SU-DHL-6 (cell line): ENCODE measurements at regions not wholly inside any gene's neighbourhood (a gene's known extent, or its start where the extent isn't known, plus 50 kb on each side); places are given as distances from the start of the nearest gene placed in this dataset.

Experiments
- H2AFZ ChIP-seq: fragments of 200-600 bp; sonication (generic); 2 replicates; pipeline ENCODE4 v1.6.1; 2014; ENCODE audit warnings: low read depth, mild to moderate bottlenecking, moderate library complexity, mixed read lengths, antibody characterized with exemption, low read length; ENCODE audit not compliant: severe bottlenecking
- H3F3A ChIP-seq: fragments of 200-600 bp; shearing (Covaris generic); 2 replicates; pipeline ENCODE4 v1.6.0; 2016; ENCODE audit warnings: antibody characterized with exemption, mild to moderate bottlenecking; ENCODE audit not compliant: insufficient read depth
- H3K27ac ChIP-seq: fragments of 200-600 bp; sonication (generic); 2 replicates; pipeline ENCODE4 v1.5.1; 2016; ENCODE audit warnings: low read depth, mild to moderate bottlenecking, low read length, moderate library complexity, mixed read lengths
- H3K27me3 ChIP-seq: fragments of 200-600 bp; sonication (generic), shearing (Covaris generic); 2 replicates; pipeline ENCODE4 v1.6.0; 2014; ENCODE audit warnings: mild to moderate bottlenecking, low read length
- H3K36me3 ChIP-seq: fragments of 200-600 bp; sonication (generic); 2 replicates; pipeline ENCODE4 v1.6.1; 2014; ENCODE audit warnings: mild to moderate bottlenecking, low read length, mixed read lengths
- H3K4me2 ChIP-seq: fragments of 300-600, 200-600 bp; shearing (Covaris generic), sonication (generic); 2 replicates; pipeline ENCODE4 v1.6.0; 2014; ENCODE audit warnings: low read length, low read depth, mild to moderate bottlenecking; ENCODE audit not compliant: poor library complexity, severe bottlenecking
- H3K4me3 ChIP-seq: fragments of 200-600 bp; sonication (generic); 2 replicates; pipeline ENCODE4 v1.5.1; 2014; ENCODE audit warnings: antibody characterized with exemption, low read length, mild to moderate bottlenecking, mixed read lengths; ENCODE audit not compliant: insufficient read depth, poor library complexity, severe bottlenecking
- H3K79me2 ChIP-seq: fragments of 200-600 bp; sonication (generic); 2 replicates; pipeline ENCODE4 v1.6.1; 2014; ENCODE audit warnings: mild to moderate bottlenecking, low read length, moderate library complexity; ENCODE audit not compliant: insufficient read depth
- H3K9ac ChIP-seq: fragments of 200-600 bp; sonication (generic); 2 replicates; pipeline ENCODE4 v1.7.0; 2014; ENCODE audit warnings: mild to moderate bottlenecking, low read length
- H3K9me2 ChIP-seq: fragments of 200-600 bp; sonication (generic); replicated peaks from 2 replicates; pipeline ENCODE4 v1.6.1; 2014; ENCODE audit warnings: low read length; ENCODE audit not compliant: insufficient read depth
- H3K9me3 ChIP-seq: fragments of 200-600 bp; sonication (generic); 2 replicates; pipeline ENCODE4 v1.6.1; 2014; ENCODE audit warnings: low read length, mixed read lengths; ENCODE audit not compliant: insufficient read depth
- H4K20me1 ChIP-seq: fragments of 200-600 bp; sonication (generic); 2 replicates; pipeline ENCODE4 v1.6.1; 2014; ENCODE audit warnings: low read depth, mild to moderate bottlenecking, antibody characterized with exemption, low read length, moderate library complexity, mixed read lengths
- EZH2phosphoT487 ChIP-seq: fragments of 200-600 bp; sonication (generic), shearing (Covaris generic); conservative IDR thresholded peaks from 2 replicates; pipeline ENCODE4 v1.6.1; 2018; ENCODE audit warnings: mild to moderate bottlenecking, antibody characterized with exemption, low read length, moderate library complexity, mixed read lengths
- TF ChIP-seq, protein P1 (sequence below): fragments of 200-600 bp; sonication (generic); IDR thresholded peaks from one replicate; pipeline ENCODE4 v1.5.1; 2017; ENCODE audit warnings: antibody characterized with exemption, mild to moderate bottlenecking, low read length, moderate library complexity; ENCODE audit not compliant: insufficient read depth, poor library complexity, severe bottlenecking

DNA sequence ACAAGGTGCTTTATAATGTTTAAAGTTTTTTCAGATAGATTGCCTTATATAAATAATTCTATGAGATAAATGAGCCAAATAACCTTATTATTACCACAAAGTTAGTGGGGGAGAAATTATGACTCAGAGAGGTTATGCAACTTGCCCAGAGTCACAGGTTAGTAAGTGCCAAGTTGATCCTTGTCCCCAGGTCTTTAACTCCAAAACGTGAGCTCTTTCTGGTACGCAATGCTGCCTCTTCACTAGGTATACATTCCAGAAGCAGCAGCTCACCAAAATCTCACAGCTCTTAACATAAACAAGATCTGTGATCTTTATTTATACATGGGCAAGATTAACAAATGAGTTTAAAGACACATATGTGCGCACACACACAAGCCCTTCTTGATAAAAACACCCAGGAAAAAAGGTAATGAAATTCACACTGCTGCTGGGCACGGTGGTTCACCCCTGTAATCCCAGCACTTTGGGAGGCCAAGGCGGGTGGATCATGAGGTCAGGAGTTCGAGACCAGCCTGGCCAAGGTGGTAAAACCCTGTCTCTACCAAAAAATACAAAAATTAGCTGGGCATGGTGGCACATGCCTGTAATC is 59.8 kb upstream of the NR2F2 start:
- Histone ChIP-seq H4K20me1 (no peaks in the 10 kb centered on the region), H3K4me2 (no peak overlapping the region), H3K36me3 (no peaks in the 10 kb centered on the region), H3K27ac (no peak overlapping the region), H3K9ac (no peak overlapping the region), H3K79me2 (no peaks in the 10 kb centered on the region), H3F3A (no peaks in the 10 kb centered on the region), H2AFZ (no peak overlapping the region), H3K9me3 (no peaks in the 10 kb centered on the region), H3K27me3 (no peaks in the 10 kb centered on the region), H3K4me3 (no peak overlapping the region), H3K9me2 (no peaks in the 10 kb centered on the region)
- TF ChIP-seq EZH2phosphoT487: no peak
- TF ChIP-seq, protein P1, sequence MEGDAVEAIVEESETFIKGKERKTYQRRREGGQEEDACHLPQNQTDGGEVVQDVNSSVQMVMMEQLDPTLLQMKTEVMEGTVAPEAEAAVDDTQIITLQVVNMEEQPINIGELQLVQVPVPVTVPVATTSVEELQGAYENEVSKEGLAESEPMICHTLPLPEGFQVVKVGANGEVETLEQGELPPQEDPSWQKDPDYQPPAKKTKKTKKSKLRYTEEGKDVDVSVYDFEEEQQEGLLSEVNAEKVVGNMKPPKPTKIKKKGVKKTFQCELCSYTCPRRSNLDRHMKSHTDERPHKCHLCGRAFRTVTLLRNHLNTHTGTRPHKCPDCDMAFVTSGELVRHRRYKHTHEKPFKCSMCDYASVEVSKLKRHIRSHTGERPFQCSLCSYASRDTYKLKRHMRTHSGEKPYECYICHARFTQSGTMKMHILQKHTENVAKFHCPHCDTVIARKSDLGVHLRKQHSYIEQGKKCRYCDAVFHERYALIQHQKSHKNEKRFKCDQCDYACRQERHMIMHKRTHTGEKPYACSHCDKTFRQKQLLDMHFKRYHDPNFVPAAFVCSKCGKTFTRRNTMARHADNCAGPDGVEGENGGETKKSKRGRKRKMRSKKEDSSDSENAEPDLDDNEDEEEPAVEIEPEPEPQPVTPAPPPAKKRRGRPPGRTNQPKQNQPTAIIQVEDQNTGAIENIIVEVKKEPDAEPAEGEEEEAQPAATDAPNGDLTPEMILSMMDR: no peak

DNA sequence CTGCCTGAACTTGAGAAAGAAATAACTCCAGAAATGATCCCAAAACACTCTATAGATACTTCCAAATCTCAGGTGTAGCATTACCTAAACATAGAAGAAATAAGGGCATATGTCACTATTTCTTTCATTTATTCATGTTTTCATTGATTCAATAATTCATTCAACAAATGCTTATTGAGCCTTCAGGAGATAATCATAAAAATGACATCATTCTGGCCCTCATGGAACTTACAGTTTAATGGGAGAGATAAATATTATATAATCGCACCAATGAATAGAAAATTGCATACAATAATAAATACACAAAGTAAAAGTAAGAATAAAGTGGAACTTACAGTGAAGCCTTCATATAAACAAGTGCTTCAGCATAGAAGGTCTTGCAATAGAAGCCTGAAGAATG is 58.1 kb upstream of the NR2F2 start:
- Histone ChIP-seq H3F3A (no peaks in the 10 kb centered on the region), H3K79me2 (no peaks in the 10 kb centered on the region), H2AFZ (no peak overlapping the region), H3K27me3 (no peaks in the 10 kb centered on the region), H4K20me1 (no peaks in the 10 kb centered on the region), H3K36me3 (no peaks in the 10 kb centered on the region), H3K4me3 (no peak overlapping the region), H3K9ac (no peak overlapping the region), H3K9me3 (no peaks in the 10 kb centered on the region), H3K9me2 (no peaks in the 10 kb centered on the region), H3K27ac (no peak overlapping the region), H3K4me2 (no peak overlapping the region)
- no peak for TF ChIP-seq EZH2phosphoT487
- TF ChIP-seq, protein P1: no peak

DNA sequence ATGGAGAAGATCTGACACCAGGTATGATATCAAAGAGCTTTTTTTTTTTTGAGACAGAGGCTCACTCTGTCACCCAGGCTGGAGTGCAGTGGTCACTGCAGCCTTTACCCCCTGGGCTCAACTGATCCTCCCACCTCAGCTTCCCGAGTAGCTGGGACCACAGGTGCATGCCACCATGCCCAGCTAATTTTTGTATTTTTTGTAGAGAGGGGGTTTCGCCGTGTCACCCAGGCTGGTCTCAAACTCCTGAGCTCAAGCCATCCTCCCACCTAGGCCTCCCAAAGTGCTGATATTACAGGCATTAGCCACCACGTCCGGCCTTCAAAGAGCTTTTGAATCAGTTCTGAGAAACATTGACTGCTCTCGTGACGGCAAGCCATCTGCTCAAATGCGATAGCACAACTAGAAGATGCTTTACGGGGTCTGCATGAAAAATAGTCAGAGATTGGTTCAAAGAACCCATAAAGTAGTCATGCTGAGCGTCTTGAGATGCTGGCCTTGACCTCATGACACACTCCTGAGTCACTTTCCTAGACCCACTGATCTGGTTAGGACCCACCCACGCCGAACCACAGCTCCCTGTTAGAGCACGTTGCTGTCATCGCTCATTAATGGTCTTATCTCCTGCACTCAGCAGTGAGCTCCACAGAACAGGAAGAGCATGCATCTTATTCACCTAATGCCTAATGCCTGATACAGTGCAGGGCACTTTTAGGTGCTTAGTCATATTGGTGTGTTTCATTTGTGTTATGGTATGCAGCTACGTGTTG is 57.0 kb upstream of the NR2F2 start:
- no peaks in the 10 kb centered on the region for H3K36me3 ChIP-seq
- H4K20me1 ChIP-seq: no peaks in the 10 kb centered on the region
- H3K4me2 ChIP-seq: no peak overlapping the region
- no peak overlapping the region for H2AFZ ChIP-seq
- H3K27ac ChIP-seq: no peak overlapping the region
- TF ChIP-seq, protein P1: no peak
- TF ChIP-seq EZH2phosphoT487: no peak
- H3K9me2 ChIP-seq: no peaks in the 10 kb centered on the region
- no peak overlapping the region for H3K4me3 ChIP-seq
- no peak overlapping the region for H3K9ac ChIP-seq
- no peaks in the 10 kb centered on the region for H3K79me2 ChIP-seq
- H3K27me3 ChIP-seq: no peaks in the 10 kb centered on the region
- no peaks in the 10 kb centered on the region for H3F3A ChIP-seq
- no peaks in the 10 kb centered on the region for H3K9me3 ChIP-seq
